Adrenal gland (tissue), 9 donors: ENCODE measurements at regions not wholly inside any gene's neighbourhood (a gene's known extent, or its start where the extent isn't known, plus 50 kb on each side); places are given as distances from the start of the nearest gene placed in this dataset.
A peak's percentile ranks its signal among the peaks of the same experiment; 100 is the strongest.
"Not testable (repeated sequence)": the region's sequence is repeated elsewhere in the genome, so short reads cannot be mapped to it uniquely, and the experiment has no call there.

Source experiments
- DNase-seq, 7 donors: peaks; one replicate each; pipeline ENCODE4 v3.0.0-alpha.2; 2019 to 2020
- H3K27ac ChIP-seq, 5 donors: fragments of 200-600 bp; sonication (generic) in 4 of 5; 1 replicate in 3 of 5; 2 replicates in 2 of 5; pipeline versions ENCODE4 v1.5.1 to v1.8.0; 2016 to 2020; ENCODE audit warnings: mild to moderate bottlenecking in 1 of 5
- H3K27me3 ChIP-seq: fragments of 200-600 bp; 2 replicates; pipeline ENCODE4 v1.8.0; 2021
- H3K36me3 ChIP-seq, 2 donors: fragments of 200-600 bp; replicated peaks in 1 of 2; 1 replicate in 1 of 2; 2 replicates in 1 of 2; pipeline versions ENCODE4 v1.5.1 to v1.8.0; 2018 to 2022
- H3K4me1 ChIP-seq, 2 donors: fragments of 200-600 bp; replicated peaks in 1 of 2; 1 replicate in 1 of 2; 2 replicates in 1 of 2; pipeline versions ENCODE4 v1.5.1 to v1.8.0; 2018 to 2021
- H3K4me3 ChIP-seq, 4 donors: fragments of 200-600 bp; sonication (generic) in 3 of 4; one replicate each; pipeline ENCODE4 v1.5.1; 2016 to 2018
- H3K9me3 ChIP-seq, 3 donors: fragments of 200-600 bp; sonication (generic) in 1 of 3; replicated peaks in 1 of 3; 1 replicate in 2 of 3; 2 replicates in 1 of 3; pipeline versions ENCODE4 v1.5.1 to v1.8.0; 2016 to 2021
- POLR2A ChIP-seq, 2 donors: fragments of 450-650 bp; IDR thresholded peaks; one replicate each; pipeline ENCODE4 v1.6.1; 2017; ENCODE audit warnings: antibody characterized with exemption in 2 of 2, mild to moderate bottlenecking in 2 of 2, moderate library complexity in 1 of 2
- WGBS, 4 donors: extraction: QIAGEN DNeasy Blood & Tissue Kit in 2 of 4; methylation state at CpG; one replicate each; pipeline versions ENCODE4 v1.1.5 to v1.1.7; 2013 to 2017; 5-methylcytosine and 5-hydroxymethylcytosine counted together
- intact Hi-C, 2 donors: fragments of 100-400 bp; cut with DNase I; formaldehyde crosslinking; loops; one replicate each; pipeline versions ENCODE4 v1.14.1 to v1.15.0; 2022 to 2023
- TF ChIP-seq, protein P1 (sequence below), 6 experiments: fragments of 450-650 bp in 4 of 6; fragments of 200-600 bp in 2 of 6; sonication (generic) in 1 of 6; IDR thresholded peaks; 1 replicate in 5 of 6; 2 replicates in 1 of 6; pipeline versions ENCODE4 v1.5.1 to v1.8.0; 2016 to 2021; ENCODE audit warnings: antibody characterized with exemption in 6 of 6, mild to moderate bottlenecking in 2 of 6, moderate library complexity in 1 of 6
- donor health status: healthy with polysubstance abuse.
- donor health status: Bipolar disorder and iron deficiency.
- donor health status: DM: yes; HTN: yes; CAD: no.
- donor health status: DM: no; HTN: no; CAD: no.
- donor health status: DM: no; HTN: no; CAD: no.

DNA sequence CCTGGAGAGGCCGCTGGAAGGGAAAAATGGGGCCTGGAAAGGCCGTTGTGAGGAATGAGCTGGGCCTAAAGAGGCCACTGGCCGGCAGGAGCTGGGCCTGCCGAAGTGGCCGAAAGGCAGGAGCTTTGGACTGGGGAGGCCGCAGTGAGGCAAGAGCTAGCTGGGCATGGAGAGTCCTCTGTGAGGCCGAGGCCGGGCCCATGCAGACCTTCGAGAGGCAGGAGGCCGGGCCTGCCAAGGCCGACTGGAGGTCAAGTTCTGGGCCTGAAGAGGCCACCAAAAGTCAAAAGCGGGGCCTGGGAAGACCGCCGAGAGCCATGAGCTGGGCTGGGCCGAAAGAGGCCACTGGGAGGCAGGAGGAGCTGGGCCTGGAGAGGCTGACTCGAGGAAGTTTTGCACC, 71.6 kb upstream of the COBL start:
- intact Hi-C loops, DNase-seq, H3K9me3 ChIP-seq, H3K36me3 ChIP-seq, H3K4me1 ChIP-seq, H3K4me3 ChIP-seq, H3K27ac ChIP-seq, H3K27me3 ChIP-seq: not testable (repeated sequence)
- WGBS, 4 donors: 95 to 100% (median 98%) methylated on average over 5 to 14 of the region's 16 CpGs

DNA sequence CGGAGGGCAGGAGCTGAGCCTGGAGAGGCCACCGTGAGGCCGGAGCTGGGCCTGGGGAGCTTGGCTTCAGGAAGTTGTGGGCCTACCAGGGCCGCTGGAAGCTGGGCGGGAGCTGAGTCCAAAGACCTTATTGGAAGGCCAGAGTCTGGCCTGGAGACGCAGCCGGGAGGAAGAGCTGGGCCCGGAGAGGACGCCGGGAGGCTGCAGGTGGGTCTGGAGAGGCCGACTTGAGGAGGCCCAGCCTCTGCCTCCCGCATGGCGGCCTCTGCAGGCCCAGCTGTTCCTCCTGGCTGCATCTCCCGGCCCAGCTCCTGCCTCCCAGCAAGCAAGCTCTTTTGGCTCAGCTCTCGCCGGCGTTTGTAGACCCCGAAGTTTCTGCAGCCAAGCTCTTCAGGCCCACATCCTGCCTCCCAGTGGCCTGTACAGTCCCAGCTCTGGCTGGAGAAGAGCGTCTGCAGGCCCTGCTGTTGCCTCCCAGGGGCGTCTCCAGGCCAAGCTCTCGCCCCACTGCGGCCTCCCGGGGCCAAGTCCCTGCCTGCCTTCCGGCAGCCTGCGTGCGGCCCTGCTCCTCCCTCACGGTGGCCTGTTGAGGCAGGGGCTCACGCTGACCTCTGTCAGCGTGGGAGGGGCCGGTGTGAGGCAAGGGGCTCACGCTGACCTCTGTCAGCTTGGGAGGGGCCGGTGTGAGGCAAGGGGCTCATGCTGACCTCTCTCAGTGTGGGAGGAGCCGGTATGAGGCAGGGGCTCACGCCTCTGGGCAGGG, 70.4 kb upstream of the COBL start:
- H3K27me3 ChIP-seq, DNase-seq, H3K4me3 ChIP-seq, intact Hi-C loops, H3K4me1 ChIP-seq, H3K36me3 ChIP-seq, H3K27ac ChIP-seq, H3K9me3 ChIP-seq: not testable (repeated sequence)
- 70 to 93% (median 81%) methylated on average over 3 to 31 of the region's 34 CpGs for WGBS, 4 donors

DNA sequence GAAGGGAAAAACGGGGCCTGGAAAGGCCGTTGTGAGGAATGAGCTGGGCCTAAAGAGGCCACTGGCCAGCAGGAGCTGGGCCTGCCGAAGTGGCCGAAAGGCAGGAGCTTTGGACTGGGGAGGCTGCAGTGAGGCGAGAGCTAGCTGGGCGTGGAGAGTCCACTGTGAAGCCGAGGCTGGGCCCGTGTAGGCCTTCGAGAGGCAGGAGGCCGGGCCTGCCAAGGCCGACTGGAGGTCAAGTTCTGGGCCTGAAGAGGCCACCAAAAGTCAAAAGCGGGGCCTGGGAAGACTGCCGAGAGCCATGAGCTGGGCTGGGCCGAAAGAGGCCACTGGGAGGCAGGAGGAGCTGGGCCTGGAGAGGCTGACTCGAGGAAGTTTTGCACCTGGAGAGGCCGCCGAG, 69.6 kb upstream of the COBL start:
- H3K9me3 ChIP-seq, H3K36me3 ChIP-seq, intact Hi-C loops, H3K27me3 ChIP-seq, H3K4me3 ChIP-seq, DNase-seq, H3K27ac ChIP-seq, H3K4me1 ChIP-seq: not testable (repeated sequence)
- WGBS, 4 donors: 88 to 91% (median 89%) methylated on average over 11 to 13 of the region's 17 CpGs

DNA sequence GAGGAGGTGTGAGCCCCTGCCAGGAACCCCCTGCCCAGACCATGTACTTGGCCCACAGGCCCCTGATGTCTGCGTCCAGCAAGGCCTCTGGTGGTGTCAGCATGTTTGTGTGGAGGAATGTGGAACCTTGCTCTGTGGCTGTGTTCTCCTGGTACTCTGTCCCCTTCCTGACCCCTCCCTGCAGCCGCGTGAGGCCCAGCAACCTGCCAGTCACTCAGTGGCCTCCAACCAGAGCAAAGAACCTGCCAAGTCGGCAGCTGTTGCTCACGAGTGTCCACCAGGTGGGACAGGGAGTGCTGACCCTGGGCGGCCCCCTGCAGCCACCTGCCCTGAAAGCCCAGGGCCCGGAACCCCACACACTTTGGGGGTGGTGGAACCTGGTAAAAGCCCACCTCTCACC, 65.6 kb upstream of the COBL start:
- H3K9me3 ChIP-seq, H3K36me3 ChIP-seq, H3K27me3 ChIP-seq, DNase-seq, H3K4me3 ChIP-seq, H3K4me1 ChIP-seq, H3K27ac ChIP-seq, intact Hi-C loops: not testable (repeated sequence)
- 82 to 100% (median 83%) methylated on average over 1 to 7 of the region's 7 CpGs for WGBS, 4 donors

DNA sequence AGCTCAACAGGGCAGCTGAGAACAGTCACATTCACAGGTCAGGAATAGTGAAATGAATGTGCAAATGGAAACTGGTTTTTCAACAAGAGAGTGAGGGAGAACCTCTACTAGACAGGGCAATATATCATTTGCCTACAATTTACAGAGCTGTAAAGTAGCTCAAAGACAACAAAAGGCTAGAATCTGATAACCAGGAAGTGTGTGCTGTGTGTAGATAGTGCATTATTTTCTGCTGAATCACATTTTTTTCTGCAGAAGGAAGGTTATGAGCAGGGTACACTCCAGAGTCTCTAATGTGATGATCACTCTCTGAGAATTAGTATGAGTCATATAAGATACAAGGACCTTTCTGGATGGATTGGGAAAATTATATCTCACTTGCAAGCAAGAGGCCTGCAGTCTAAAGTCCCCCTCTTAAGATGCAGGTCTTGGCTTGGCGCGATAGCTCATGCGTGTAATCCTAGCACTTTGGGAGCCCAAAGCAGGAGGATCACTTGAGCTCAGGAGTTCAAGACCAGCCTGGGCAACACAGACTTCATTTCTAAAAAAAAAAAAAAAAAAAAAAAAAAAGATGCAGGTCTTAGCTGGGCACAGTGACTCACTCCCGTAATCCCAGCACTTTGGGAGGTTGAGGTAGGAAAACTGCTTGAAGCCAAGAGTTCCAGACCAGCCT, 59.9 kb upstream of the COBL start:
- Histone ChIP-seq H3K36me3 (no peaks in the 10 kb centered on the region), H3K4me1 (no peaks in the 10 kb centered on the region), H3K27me3 (no peaks in the 10 kb centered on the region), H3K9me3 (no peaks in the 10 kb centered on the region), H3K4me3 (no peak overlapping the region), H3K27ac (no peak overlapping the region)
- 84 to 95% (median 88%) methylated on average over 4 of the region's 4 CpGs for WGBS, 4 donors
- TF ChIP-seq, protein P1, sequence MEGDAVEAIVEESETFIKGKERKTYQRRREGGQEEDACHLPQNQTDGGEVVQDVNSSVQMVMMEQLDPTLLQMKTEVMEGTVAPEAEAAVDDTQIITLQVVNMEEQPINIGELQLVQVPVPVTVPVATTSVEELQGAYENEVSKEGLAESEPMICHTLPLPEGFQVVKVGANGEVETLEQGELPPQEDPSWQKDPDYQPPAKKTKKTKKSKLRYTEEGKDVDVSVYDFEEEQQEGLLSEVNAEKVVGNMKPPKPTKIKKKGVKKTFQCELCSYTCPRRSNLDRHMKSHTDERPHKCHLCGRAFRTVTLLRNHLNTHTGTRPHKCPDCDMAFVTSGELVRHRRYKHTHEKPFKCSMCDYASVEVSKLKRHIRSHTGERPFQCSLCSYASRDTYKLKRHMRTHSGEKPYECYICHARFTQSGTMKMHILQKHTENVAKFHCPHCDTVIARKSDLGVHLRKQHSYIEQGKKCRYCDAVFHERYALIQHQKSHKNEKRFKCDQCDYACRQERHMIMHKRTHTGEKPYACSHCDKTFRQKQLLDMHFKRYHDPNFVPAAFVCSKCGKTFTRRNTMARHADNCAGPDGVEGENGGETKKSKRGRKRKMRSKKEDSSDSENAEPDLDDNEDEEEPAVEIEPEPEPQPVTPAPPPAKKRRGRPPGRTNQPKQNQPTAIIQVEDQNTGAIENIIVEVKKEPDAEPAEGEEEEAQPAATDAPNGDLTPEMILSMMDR (IDR thresholded peaks at IDR 0.05): no peak
- TF ChIP-seq POLR2A (IDR thresholded peaks at IDR 0.05): no peak
- DNase-seq: peak in 1 of 7 donors; percentile 3
- intact Hi-C loops: no loop called here

DNA sequence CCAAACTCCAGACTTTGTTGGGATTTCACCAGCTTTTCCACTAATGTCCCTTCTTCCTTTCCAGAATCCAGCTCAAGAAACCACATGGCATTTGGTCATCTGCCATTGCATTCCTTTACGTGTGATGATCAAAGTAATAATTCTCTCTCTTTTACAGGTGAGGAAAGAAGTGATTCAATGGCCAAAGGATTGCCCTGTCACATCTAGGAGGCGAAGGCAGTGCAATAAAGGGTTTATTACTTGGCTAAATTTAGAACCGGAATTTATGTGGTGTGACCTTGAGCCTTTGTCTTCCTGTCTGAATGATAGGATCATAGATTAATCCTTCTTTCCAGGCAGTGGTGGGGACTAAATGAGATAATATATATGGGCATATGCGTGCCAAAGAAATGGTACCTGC, 58.3 kb upstream of the COBL start:
- H3K36me3 ChIP-seq: no peaks in the 10 kb centered on the region
- H3K27ac ChIP-seq: no peak overlapping the region
- no peak overlapping the region for H3K4me3 ChIP-seq
- WGBS, 4 donors: 49 to 59% (median 55%) methylated on average over 4 of the region's 4 CpGs
- TF ChIP-seq POLR2A (IDR thresholded peaks at IDR 0.05): no peak
- TF ChIP-seq, protein P1 (IDR thresholded peaks at IDR 0.05): no peak
- intact Hi-C loops: no loop called here
- no peak for DNase-seq
- H3K27me3 ChIP-seq: no peaks in the 10 kb centered on the region
- no peaks in the 10 kb centered on the region for H3K4me1 ChIP-seq
- no peaks in the 10 kb centered on the region for H3K9me3 ChIP-seq

DNA sequence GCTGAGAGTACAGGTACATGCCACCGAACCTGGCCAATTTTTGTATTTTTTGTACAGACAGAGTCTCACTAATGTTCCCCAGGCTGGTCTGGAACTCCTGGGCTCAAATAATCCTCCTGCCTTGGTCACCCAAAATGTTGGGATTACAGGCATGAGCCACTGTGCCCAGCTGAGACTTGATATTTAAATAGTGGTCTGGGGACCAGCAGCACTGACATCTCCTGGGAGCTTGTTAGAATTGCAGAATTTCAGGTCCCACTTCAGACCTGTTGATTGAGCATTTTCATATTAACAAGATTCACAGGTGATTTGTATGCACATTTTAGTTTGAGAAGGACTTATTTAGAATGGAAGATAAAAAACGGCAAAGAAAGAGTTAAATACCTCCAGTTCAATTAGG, 57.0 kb upstream of the COBL start:
- WGBS, 4 donors: 59 to 83% (median 63%) methylated on average over 2 of the region's 2 CpGs
- H3K9me3 ChIP-seq, H3K27me3 ChIP-seq, DNase-seq, H3K4me3 ChIP-seq, H3K27ac ChIP-seq, H3K36me3 ChIP-seq, H3K4me1 ChIP-seq, intact Hi-C loops: not testable (repeated sequence)
